Natural killer cell (primary cell): ENCODE measurements at regions not wholly inside any gene's neighbourhood (a gene's known extent, or its start where the extent isn't known, plus 50 kb on each side); places are given as distances from the start of the nearest gene placed in this dataset.

Experiments
- ATAC-seq, 3 donors: fragments of 150-1000 bp in 2 of 3; fragments of 200-7000 bp in 1 of 3; cut with Tn5 transposase; 1 replicate in 1 of 3; 2 replicates in 2 of 3; pipeline ENCODE4 v1.10.0; 2021; ENCODE audit warnings: mild to moderate bottlenecking in 2 of 3, moderate library complexity in 2 of 3
- DNase-seq, 2 donors: peaks; one replicate each; pipeline versions ENCODE4 v3.0.0 to v3.0.0-alpha.2; 2013 to 2021; ENCODE audit warnings: mixed read lengths in 1 of 2
- H3K27ac ChIP-seq: one replicate; pipeline ENCODE4 v1.5.1; 2013; ENCODE audit warnings: mild to moderate bottlenecking, low read length
- H3K27me3 ChIP-seq: one replicate; pipeline ENCODE4 v1.6.1; 2013; ENCODE audit warnings: low read length; ENCODE audit not compliant: control insufficient read depth, insufficient read depth
- H3K36me3 ChIP-seq: one replicate; pipeline ENCODE4 v1.6.1; 2013; ENCODE audit warnings: low read length; ENCODE audit not compliant: control insufficient read depth, insufficient read depth
- H3K4me1 ChIP-seq: one replicate; pipeline ENCODE4 v1.6.1; 2013; ENCODE audit warnings: low read length; ENCODE audit not compliant: control insufficient read depth, insufficient read depth
- H3K4me3 ChIP-seq: one replicate; pipeline ENCODE4 v1.5.1; 2013; ENCODE audit warnings: low read length
- H3K9me3 ChIP-seq: one replicate; pipeline ENCODE4 v1.6.1; 2013; ENCODE audit warnings: low read length; ENCODE audit not compliant: control insufficient read depth, insufficient read depth
- H3K27ac Mint-ChIP-seq, 2 donors: one replicate each; pipeline ENCODE4 v1.8.0; 2022; ENCODE audit warnings: mild to moderate bottlenecking in 2 of 2, mixed read lengths in 2 of 2, moderate library complexity in 1 of 2
- H3K27me3 Mint-ChIP-seq, 2 donors: one replicate each; pipeline ENCODE4 v1.8.0; 2022; ENCODE audit warnings: low read depth in 2 of 2, mixed read lengths in 2 of 2
- H3K36me3 Mint-ChIP-seq: one replicate; pipeline ENCODE4 v1.8.0; 2022; ENCODE audit warnings: mixed read lengths
- H3K4me1 Mint-ChIP-seq, 2 donors: one replicate each; pipeline ENCODE4 v1.8.0; 2022; ENCODE audit warnings: mixed read lengths in 2 of 2
- H3K4me3 Mint-ChIP-seq: one replicate; pipeline ENCODE4 v1.8.0; 2022; ENCODE audit warnings: mild to moderate bottlenecking, moderate library complexity, mixed read lengths
- H3K9me3 Mint-ChIP-seq, 2 donors: one replicate each; pipeline ENCODE4 v1.8.0; 2022; ENCODE audit warnings: mixed read lengths in 2 of 2
- WGBS: methylation state at CpG from one replicate; pipeline ENCODE4 v1.1.7; 2013; ENCODE audit warnings: missing lambda C conversion rate; ENCODE audit not compliant: insufficient coverage; 5-methylcytosine and 5-hydroxymethylcytosine counted together
- intact Hi-C: fragments of 100-400 bp; cut with micrococcal nuclease; formaldehyde crosslinking; loops from one replicate; pipeline ENCODE4 v1.14.2; 2022
- TF ChIP-seq, protein P1 (sequence below): fragments of 200-600 bp; IDR thresholded peaks from one replicate; pipeline ENCODE4 v1.8.0; 2022; ENCODE audit warnings: antibody characterized with exemption

DNA sequence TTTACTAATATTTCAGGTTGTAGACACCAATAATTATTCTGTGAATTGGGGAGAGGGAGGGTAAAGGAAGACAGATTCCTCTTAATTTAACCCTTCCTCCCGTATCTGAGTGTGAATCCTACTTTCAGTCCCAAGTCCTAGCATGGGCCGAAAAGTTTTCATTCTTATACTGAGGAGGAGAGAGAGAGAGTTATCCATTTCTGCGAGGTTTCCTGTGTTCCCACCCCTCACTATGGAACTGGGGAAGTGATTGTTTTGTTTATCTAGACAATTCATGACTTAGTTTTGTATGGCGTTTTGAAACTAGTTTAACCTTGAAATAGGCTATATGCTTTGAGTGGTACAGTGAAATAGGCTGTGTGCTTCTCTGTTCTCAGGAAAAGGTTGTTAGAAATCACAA lies 134.0 kb upstream of the DPYD start:
- ATAC-seq, result no peak
- no peak for DNase-seq
- H3K36me3 Mint-ChIP-seq, result no peaks in the 10 kb centered on the region
- TF ChIP-seq, protein P1, sequence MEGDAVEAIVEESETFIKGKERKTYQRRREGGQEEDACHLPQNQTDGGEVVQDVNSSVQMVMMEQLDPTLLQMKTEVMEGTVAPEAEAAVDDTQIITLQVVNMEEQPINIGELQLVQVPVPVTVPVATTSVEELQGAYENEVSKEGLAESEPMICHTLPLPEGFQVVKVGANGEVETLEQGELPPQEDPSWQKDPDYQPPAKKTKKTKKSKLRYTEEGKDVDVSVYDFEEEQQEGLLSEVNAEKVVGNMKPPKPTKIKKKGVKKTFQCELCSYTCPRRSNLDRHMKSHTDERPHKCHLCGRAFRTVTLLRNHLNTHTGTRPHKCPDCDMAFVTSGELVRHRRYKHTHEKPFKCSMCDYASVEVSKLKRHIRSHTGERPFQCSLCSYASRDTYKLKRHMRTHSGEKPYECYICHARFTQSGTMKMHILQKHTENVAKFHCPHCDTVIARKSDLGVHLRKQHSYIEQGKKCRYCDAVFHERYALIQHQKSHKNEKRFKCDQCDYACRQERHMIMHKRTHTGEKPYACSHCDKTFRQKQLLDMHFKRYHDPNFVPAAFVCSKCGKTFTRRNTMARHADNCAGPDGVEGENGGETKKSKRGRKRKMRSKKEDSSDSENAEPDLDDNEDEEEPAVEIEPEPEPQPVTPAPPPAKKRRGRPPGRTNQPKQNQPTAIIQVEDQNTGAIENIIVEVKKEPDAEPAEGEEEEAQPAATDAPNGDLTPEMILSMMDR, result no peak
- peaks cover 51 to 85% of the 10 kb centered on the region in 2 donors for H3K27me3 Mint-ChIP-seq
- no peaks in the 10 kb centered on the region for H3K9me3 Mint-ChIP-seq
- Histone ChIP-seq H3K27me3 (peaks cover 44% of the 10 kb centered on the region), H3K4me3 (no peak overlapping the region), H3K36me3 (no peaks in the 10 kb centered on the region), H3K27ac (no peak overlapping the region), H3K9me3 (no peaks in the 10 kb centered on the region), H3K4me1 (peaks cover 15% of the 10 kb centered on the region)
- peak overlapping the region; percentile 51 for H3K4me3 Mint-ChIP-seq
- 50% methylated on average over 2 of the region's 4 CpGs for WGBS
- peaks cover 14 to 20% of the 10 kb centered on the region in 2 donors for H3K4me1 Mint-ChIP-seq
- intact Hi-C loops, result loop anchor here (2.0 kb wide), 1 partner anchor 414 kb away; no protein-coding TSS in a partner anchor
- no peak overlapping the region for H3K27ac Mint-ChIP-seq

DNA sequence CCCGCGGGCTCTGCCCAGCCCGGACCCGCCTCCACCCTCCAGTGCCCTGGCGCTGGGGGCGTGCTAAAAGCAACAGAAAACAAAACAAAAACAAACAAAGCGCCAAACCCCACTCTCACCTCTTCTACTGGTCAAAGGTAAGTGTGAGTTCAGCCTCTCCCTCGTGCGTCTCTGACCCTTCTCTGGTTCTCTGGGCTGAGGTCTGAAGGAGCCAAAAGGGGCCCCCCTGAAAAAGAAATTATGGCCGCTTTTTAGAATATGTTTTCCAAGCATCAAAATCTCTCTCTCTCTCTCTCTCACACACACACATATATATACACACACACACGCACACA lies 133.5 kb upstream of the DPYD start:
- Histone ChIP-seq H3K9me3 (no peaks in the 10 kb centered on the region), H3K27me3 (peaks cover 44% of the 10 kb centered on the region), H3K27ac (no peak overlapping the region), H3K36me3 (no peaks in the 10 kb centered on the region), H3K4me1 (peaks cover 15% of the 10 kb centered on the region), H3K4me3 (no peak overlapping the region)
- peaks cover 14 to 23% of the 10 kb centered on the region in 2 donors for H3K4me1 Mint-ChIP-seq
- H3K27me3 Mint-ChIP-seq, result peaks cover 55 to 85% of the 10 kb centered on the region in 2 donors
- DNase-seq (no peak), ATAC-seq (no peak)
- 18% methylated on average over 11 of the region's 11 CpGs for WGBS
- TF ChIP-seq, protein P1, result peak; percentile 27
- no peak overlapping the region for H3K27ac Mint-ChIP-seq
- peak overlapping the region; percentile 51 for H3K4me3 Mint-ChIP-seq
- H3K9me3 Mint-ChIP-seq, result no peaks in the 10 kb centered on the region
- H3K36me3 Mint-ChIP-seq, result no peaks in the 10 kb centered on the region
- intact Hi-C loops, result loop anchor here (2.0 kb wide), 1 partner anchor 414 kb away; no protein-coding TSS in a partner anchor

DNA sequence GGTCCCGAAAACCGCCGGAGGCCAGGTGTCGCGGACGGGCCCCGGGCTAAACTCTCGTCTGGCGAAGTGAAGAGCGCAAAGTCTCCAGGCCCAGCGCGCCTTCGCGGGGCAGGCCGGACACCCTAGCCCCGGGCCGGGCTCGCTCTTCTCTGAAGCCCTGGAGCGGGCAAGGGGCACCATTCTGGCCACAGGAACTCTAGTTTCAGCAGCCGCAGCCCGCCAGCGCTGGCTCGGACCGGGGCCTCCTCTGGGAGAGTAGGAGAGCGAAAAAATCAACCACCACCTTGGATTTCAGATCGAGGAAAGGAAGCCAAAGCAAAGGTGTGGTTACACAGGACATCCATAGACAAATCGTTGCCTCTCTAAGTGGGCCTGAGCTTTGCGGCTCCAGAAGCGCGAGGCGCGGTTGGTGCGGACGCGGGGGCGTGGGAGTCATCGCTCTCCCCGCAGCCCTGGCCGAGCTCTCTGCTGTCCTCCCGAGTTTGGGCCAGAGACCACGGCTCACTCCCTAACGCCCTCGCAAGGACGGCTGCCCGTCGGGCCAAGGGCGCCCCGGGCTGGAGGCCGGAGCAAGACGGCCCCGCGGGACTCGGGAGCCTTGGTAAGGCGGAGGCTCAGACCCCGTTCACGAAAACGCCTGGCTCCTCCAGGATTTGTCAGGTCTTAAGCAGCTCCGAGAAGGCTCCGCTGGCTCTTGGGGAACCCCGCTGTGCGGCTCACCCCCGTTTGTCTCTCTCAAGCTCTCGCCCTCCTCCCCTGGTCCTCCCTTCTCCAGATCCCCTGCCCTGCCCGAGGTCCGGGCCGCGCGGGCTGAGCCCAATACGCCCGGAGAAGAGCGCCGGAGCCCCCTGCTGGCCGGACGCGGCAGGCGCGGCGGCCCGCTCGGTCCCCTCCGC lies 132.9 kb upstream of the DPYD start:
- Mint-ChIP-seq H3K4me1 (peaks cover 14 to 29% of the 10 kb centered on the region in 2 donors), H3K27ac (peak overlapping the region; percentile 10 to 12), H3K4me3 (peak overlapping the region; percentile 84), H3K9me3 (no peaks in the 10 kb centered on the region), H3K27me3 (peaks cover 56 to 82% of the 10 kb centered on the region in 2 donors), H3K36me3 (no peaks in the 10 kb centered on the region)
- Histone ChIP-seq H3K9me3 (no peaks in the 10 kb centered on the region), H3K4me3 (peak overlapping the region; percentile 36), H3K36me3 (no peaks in the 10 kb centered on the region), H3K4me1 (peaks cover 15% of the 10 kb centered on the region), H3K27me3 (peaks cover 48% of the 10 kb centered on the region), H3K27ac (no peak overlapping the region)
- peak; percentile 93 to 95 (median 95) for ATAC-seq
- TF ChIP-seq, protein P1, result peak; percentile 81
- 2% methylated on average over 81 of the region's 81 CpGs for WGBS
- intact Hi-C loops, result loop anchor here (2.0 kb wide), 1 partner anchor 415 kb away; no protein-coding TSS in a partner anchor
- DNase-seq, result peak; percentile 60 to 72
